WTC11 (cell line): ENCODE measurements at regions not wholly inside any gene's neighbourhood (a gene's known extent, or its start where the extent isn't known, plus 50 kb on each side); places are given as distances from the start of the nearest gene placed in this dataset.

Experiments used
- ATAC-seq: fragments of 200-7000 bp; cut with Tn5 transposase; 2 replicates; pipeline ENCODE4 v1.10.0; 2021; ENCODE audit warnings: mild to moderate bottlenecking, moderate library complexity
- CTCF ChIA-PET: fragments of 300-600 bp; sonication (Branson Sonifier 250); formaldehyde crosslinking; loops from one replicate; lab custom pipeline; 2021; ENCODE audit warnings: antibody characterized with exemption; lab: Charles Lee
- POLR2A ChIA-PET: fragments of 350-600 bp; sonication (Branson Sonifier 250); formaldehyde crosslinking; loops from one replicate; lab custom pipeline; 2021; ENCODE audit warnings: antibody characterized with exemption; lab: Charles Lee
- DNase-seq: peaks from one replicate; pipeline ENCODE4 v3.0.0; 2021; ENCODE audit warnings: low spot score
- H3K27ac Mint-ChIP-seq: 2 replicates; pipeline ENCODE4 v1.8.0; 2021; ENCODE audit warnings: mixed read lengths
- H3K27me3 Mint-ChIP-seq: 2 replicates; pipeline ENCODE4 v1.8.0; 2021; ENCODE audit warnings: low read depth, mild to moderate bottlenecking, moderate library complexity, mixed read lengths
- H3K36me3 Mint-ChIP-seq: 2 replicates; pipeline ENCODE4 v1.8.0; 2021; ENCODE audit warnings: mixed read lengths
- H3K4me1 Mint-ChIP-seq: 2 replicates; pipeline ENCODE4 v1.8.0; 2022; ENCODE audit warnings: mixed read lengths
- H3K4me3 Mint-ChIP-seq: 2 replicates; pipeline ENCODE4 v1.8.0; 2021; ENCODE audit warnings: mild to moderate bottlenecking, moderate library complexity, mixed read lengths
- H3K9me3 Mint-ChIP-seq: 2 replicates; pipeline ENCODE4 v1.8.0; 2021; ENCODE audit warnings: mixed read lengths
- CDX4 ChIP-seq: fragments of 250-450 bp; sonication (Bioruptor Pico); IDR thresholded peaks from 2 replicates; pipeline ENCODE4 v1.9.0; 2021; ENCODE audit warnings: moderate library complexity, mild to moderate bottlenecking, inconsistent platforms, borderline replicate concordance
- ERG ChIP-seq: fragments of 250-450 bp; sonication (Bioruptor Pico); IDR thresholded peaks from 2 replicates; pipeline ENCODE4 v1.8.0; 2021; ENCODE audit warnings: mild to moderate bottlenecking
- FOXP1 ChIP-seq: sonication (generic); formaldehyde crosslinking; IDR thresholded peaks from 2 replicates; pipeline ENCODE4 v1.8.0; 2022; ENCODE audit warnings: missing genetic modification reagents, mild to moderate bottlenecking, moderate library complexity, borderline replicate concordance
- GTF2I ChIP-seq: fragments of 250-450 bp; sonication (Bioruptor Pico); conservative IDR thresholded peaks from 2 replicates; pipeline ENCODE4 v1.4.0; 2021; ENCODE audit warnings: mild to moderate bottlenecking
- HMGA2 ChIP-seq: fragments of 250-450 bp; sonication (Bioruptor Pico); IDR thresholded peaks from 2 replicates; pipeline ENCODE4 v1.4.0; 2021; ENCODE audit warnings: mild to moderate bottlenecking, moderate library complexity
- IRF1 ChIP-seq: sonication (generic); formaldehyde crosslinking; IDR thresholded peaks from 2 replicates; pipeline ENCODE4 v1.8.0; 2023; ENCODE audit warnings: missing genetic modification reagents
- IRF2 ChIP-seq: sonication (generic); formaldehyde crosslinking; IDR thresholded peaks from 2 replicates; pipeline ENCODE4 v1.8.0; 2022; ENCODE audit warnings: low read depth, missing genetic modification reagents, borderline replicate concordance
- MLX ChIP-seq: sonication (generic); formaldehyde crosslinking; IDR thresholded peaks from 2 replicates; pipeline ENCODE4 v1.8.1; 2023; ENCODE audit warnings: mild to moderate bottlenecking, missing genetic modification reagents, moderate library complexity
- MXD4 ChIP-seq: fragments of 250-450 bp; sonication (Bioruptor Pico); IDR thresholded peaks from 2 replicates; pipeline ENCODE4 v1.8.0; 2021; ENCODE audit warnings: mild to moderate bottlenecking, moderate library complexity, borderline replicate concordance
- NFYB ChIP-seq: sonication (generic); formaldehyde crosslinking; conservative IDR thresholded peaks from 2 replicates; pipeline ENCODE4 v1.8.0; 2022; ENCODE audit warnings: low read depth, missing genetic modification reagents
- NR1H2 ChIP-seq: sonication (generic); formaldehyde crosslinking; IDR thresholded peaks from 2 replicates; pipeline ENCODE4 v1.9.0; 2021; ENCODE audit warnings: mild to moderate bottlenecking, moderate library complexity, missing genetic modification reagents
- PRDM15 ChIP-seq: sonication (generic); formaldehyde crosslinking; IDR thresholded peaks from 2 replicates; pipeline ENCODE4 v1.8.0; 2022; ENCODE audit warnings: missing genetic modification reagents
- SOX15 ChIP-seq: fragments of 250-450 bp; sonication (Bioruptor Pico); IDR thresholded peaks from 2 replicates; pipeline ENCODE4 v1.9.0; 2021; ENCODE audit warnings: mild to moderate bottlenecking
- TEAD1 ChIP-seq: sonication (generic); formaldehyde crosslinking; IDR thresholded peaks from 2 replicates; pipeline ENCODE4 v1.8.0; 2022; ENCODE audit warnings: mild to moderate bottlenecking, missing genetic modification reagents
- TP53 ChIP-seq: sonication (generic); formaldehyde crosslinking; IDR thresholded peaks from 2 replicates; pipeline ENCODE4 v1.8.1; 2023; ENCODE audit warnings: mild to moderate bottlenecking, missing genetic modification reagents
- USF1 ChIP-seq: sonication (generic); formaldehyde crosslinking; IDR thresholded peaks from 2 replicates; pipeline ENCODE4 v1.8.0; 2022; ENCODE audit warnings: mild to moderate bottlenecking, missing genetic modification reagents
- ZBTB21 ChIP-seq: sonication (generic); formaldehyde crosslinking; IDR thresholded peaks from 2 replicates; pipeline ENCODE4 v1.8.1; 2023; ENCODE audit warnings: mild to moderate bottlenecking, missing genetic modification reagents, borderline replicate concordance
- ZMAT4 ChIP-seq: fragments of 250-450 bp; sonication (Bioruptor Pico); IDR thresholded peaks from 2 replicates; pipeline ENCODE4 v1.9.0; 2021; ENCODE audit warnings: mild to moderate bottlenecking
- ZNF232 ChIP-seq: sonication (generic); formaldehyde crosslinking; IDR thresholded peaks from 2 replicates; pipeline ENCODE4 v1.8.0; 2022; ENCODE audit warnings: mild to moderate bottlenecking, missing genetic modification reagents
- ZNF263 ChIP-seq: sonication (generic); formaldehyde crosslinking; IDR thresholded peaks from 2 replicates; pipeline ENCODE4 v1.8.1; 2022; ENCODE audit warnings: low read depth, mild to moderate bottlenecking, moderate library complexity, missing genetic modification reagents
- ZNF396 ChIP-seq: fragments of 250-450 bp; sonication (Bioruptor Pico); IDR thresholded peaks from 2 replicates; pipeline ENCODE4 v1.8.0; 2021; ENCODE audit warnings: mild to moderate bottlenecking, moderate library complexity, borderline replicate concordance
- ZNF425 ChIP-seq: fragments of 250-450 bp; sonication (Bioruptor Pico); conservative IDR thresholded peaks from 2 replicates; pipeline ENCODE4 v1.9.0; 2021; ENCODE audit warnings: mild to moderate bottlenecking
- ZSCAN18 ChIP-seq: fragments of 250-450 bp; sonication (Bioruptor Pico); IDR thresholded peaks from 2 replicates; pipeline ENCODE4 v2.1.2; 2022; ENCODE audit warnings: mild to moderate bottlenecking, moderate library complexity

GRCh38 chr1:199721001-199721400 is 306.5 kb upstream of the NR5A2 start:
- ChIA-PET POLR2A (no interaction called here), CTCF (no interaction called here)
- Mint-ChIP-seq H3K36me3 (no peaks in the 10 kb centered on the region), H3K9me3 (0 out of 2 replicates have a peak, but pooled peaks cover 5% of the 10 kb centered on the region), H3K27me3 (no peaks in the 10 kb centered on the region), H3K4me1 (peaks cover 17% of the 10 kb centered on the region), H3K4me3 (no peak overlapping the region), H3K27ac (no peak overlapping the region)
- TF ChIP-seq TEAD1 (no peak), ZNF425 (no peak), ZNF263 (CRISPR knock-in tag) (no peak), GTF2I (CRISPR knock-in tag) (no peak), ZNF232 (CRISPR knock-in tag) (no peak), SOX15 (CRISPR knock-in tag) (no peak), ZMAT4 (CRISPR knock-in tag) (no peak), NFYB (CRISPR knock-in tag) (no peak), TP53 (CRISPR knock-in tag) (no peak), ZSCAN18 (CRISPR knock-in tag) (no peak), CDX4 (CRISPR knock-in tag) (no peak), HMGA2 (CRISPR knock-in tag) (no peak), ZNF396 (CRISPR knock-in tag) (no peak), ERG (CRISPR knock-in tag) (no peak)
- no peak for DNase-seq
- no peak for ATAC-seq

GRCh38 chr1:199723250-199723956 is 304.1 kb upstream of the NR5A2 start:
- H3K4me3 Mint-ChIP-seq: no peak overlapping the region
- no peaks in the 10 kb centered on the region for H3K36me3 Mint-ChIP-seq
- ChIA-PET POLR2A (no interaction called here), CTCF (no interaction called here)
- no peak overlapping the region for H3K27ac Mint-ChIP-seq
- H3K4me1 Mint-ChIP-seq: peaks cover 10% of the 10 kb centered on the region; the same call in 1 of the 2 replicates
- H3K27me3 Mint-ChIP-seq: no peaks in the 10 kb centered on the region
- no peak for TF ChIP-seq MLX (CRISPR knock-in tag)
- no peak for TF ChIP-seq ZNF263 (CRISPR knock-in tag)
- no peak for TF ChIP-seq ZBTB21 (CRISPR knock-in tag)
- no peak for TF ChIP-seq NR1H2 (CRISPR knock-in tag)
- TF ChIP-seq USF1 (CRISPR knock-in tag): no peak
- TF ChIP-seq PRDM15 (CRISPR knock-in tag): no peak
- TF ChIP-seq MXD4 (CRISPR knock-in tag): no peak
- no peak for TF ChIP-seq IRF1 (CRISPR knock-in tag)
- no peak for TF ChIP-seq IRF2 (CRISPR knock-in tag)
- no peak for TF ChIP-seq FOXP1 (CRISPR knock-in tag)
- no peak for ATAC-seq
- 0 out of 2 replicates have a peak, but pooled peaks cover under 1% of the 10 kb centered on the region for H3K9me3 Mint-ChIP-seq
- no peak for DNase-seq
